Adrenal gland (tissue), 5 donors: ENCODE measurements at regions not wholly inside any gene's neighbourhood (a gene's known extent, or its start where the extent isn't known, plus 50 kb on each side); places are given as distances from the start of the nearest gene placed in this dataset.

Experiments
- POLR2A ChIP-seq, 2 donors: fragments of 450-650 bp; IDR thresholded peaks; one replicate each; pipeline ENCODE4 v1.6.1; 2017; ENCODE audit warnings: antibody characterized with exemption in 2 of 2, mild to moderate bottlenecking in 2 of 2, moderate library complexity in 1 of 2
- TF ChIP-seq, protein P1 (sequence below), 6 experiments: fragments of 450-650 bp in 4 of 6; fragments of 200-600 bp in 2 of 6; sonication (generic) in 1 of 6; IDR thresholded peaks; 1 replicate in 5 of 6; 2 replicates in 1 of 6; pipeline versions ENCODE4 v1.5.1 to v1.8.0; 2016 to 2021; ENCODE audit warnings: antibody characterized with exemption in 6 of 6, mild to moderate bottlenecking in 2 of 6, moderate library complexity in 1 of 6
- donor health status: DM: no; HTN: no; CAD: no.

GRCh38 chr5:20470997-20471396 lies 483.0 kb upstream of the CDH18 start:
- TF ChIP-seq, protein P1, sequence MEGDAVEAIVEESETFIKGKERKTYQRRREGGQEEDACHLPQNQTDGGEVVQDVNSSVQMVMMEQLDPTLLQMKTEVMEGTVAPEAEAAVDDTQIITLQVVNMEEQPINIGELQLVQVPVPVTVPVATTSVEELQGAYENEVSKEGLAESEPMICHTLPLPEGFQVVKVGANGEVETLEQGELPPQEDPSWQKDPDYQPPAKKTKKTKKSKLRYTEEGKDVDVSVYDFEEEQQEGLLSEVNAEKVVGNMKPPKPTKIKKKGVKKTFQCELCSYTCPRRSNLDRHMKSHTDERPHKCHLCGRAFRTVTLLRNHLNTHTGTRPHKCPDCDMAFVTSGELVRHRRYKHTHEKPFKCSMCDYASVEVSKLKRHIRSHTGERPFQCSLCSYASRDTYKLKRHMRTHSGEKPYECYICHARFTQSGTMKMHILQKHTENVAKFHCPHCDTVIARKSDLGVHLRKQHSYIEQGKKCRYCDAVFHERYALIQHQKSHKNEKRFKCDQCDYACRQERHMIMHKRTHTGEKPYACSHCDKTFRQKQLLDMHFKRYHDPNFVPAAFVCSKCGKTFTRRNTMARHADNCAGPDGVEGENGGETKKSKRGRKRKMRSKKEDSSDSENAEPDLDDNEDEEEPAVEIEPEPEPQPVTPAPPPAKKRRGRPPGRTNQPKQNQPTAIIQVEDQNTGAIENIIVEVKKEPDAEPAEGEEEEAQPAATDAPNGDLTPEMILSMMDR (IDR thresholded peaks at IDR 0.05) = no peak
- no peak for TF ChIP-seq POLR2A (IDR thresholded peaks at IDR 0.05)
